Hepatocyte (in vitro differentiated cells): ENCODE measurements at regions not wholly inside any gene's neighbourhood (a gene's known extent, or its start where the extent isn't known, plus 50 kb on each side); places are given as distances from the start of the nearest gene placed in this dataset.

Source experiments
- CTCF ChIP-seq: fragments of 200-600 bp; sonication (generic); IDR thresholded peaks from 2 replicates; pipeline ENCODE4 v1.5.1; 2016; ENCODE audit warnings: antibody characterized with exemption, mild to moderate bottlenecking; ENCODE audit not compliant: poor library complexity
- EZH2 ChIP-seq: fragments of 200-600 bp; sonication (generic); IDR thresholded peaks from 2 replicates; pipeline ENCODE4 v1.6.1; 2016; ENCODE audit warnings: antibody characterized with exemption, mild to moderate bottlenecking, borderline replicate concordance
- EZH2phosphoT487 ChIP-seq: fragments of 200-600 bp; sonication (generic); IDR thresholded peaks from one replicate; pipeline ENCODE4 v1.6.1; 2018; ENCODE audit warnings: antibody characterized with exemption, mild to moderate bottlenecking, low read depth, moderate library complexity; ENCODE audit not compliant: unreplicated experiment, severe bottlenecking

GRCh38 chr11:16685914-16686313 is 52.5 kb upstream of the C11orf58 start:
- TF ChIP-seq CTCF (no peak), EZH2 (no peak), EZH2phosphoT487 (no peak)
